Neural crest cell (in vitro differentiated cells): ENCODE measurements at regions not wholly inside any gene's neighbourhood (a gene's known extent, or its start where the extent isn't known, plus 50 kb on each side); places are given as distances from the start of the nearest gene placed in this dataset.

Source experiments
- DNase-seq: peaks from one replicate; pipeline ENCODE4 v3.0.0; 2021; ENCODE audit warnings: low read depth, mixed read lengths, low spot score
- H3K27ac Mint-ChIP-seq: one replicate; pipeline ENCODE4 v1.8.0; 2021; ENCODE audit warnings: mild to moderate bottlenecking, mixed read lengths; ENCODE audit not compliant: unreplicated experiment
- H3K27me3 Mint-ChIP-seq: 2 replicates; pipeline ENCODE4 v1.8.0; 2021; ENCODE audit warnings: low read depth, mild to moderate bottlenecking, mixed read lengths
- H3K36me3 Mint-ChIP-seq: 2 replicates; pipeline ENCODE4 v1.8.0; 2021; ENCODE audit warnings: low read depth, mild to moderate bottlenecking, mixed read lengths
- H3K4me1 Mint-ChIP-seq: 2 replicates; pipeline ENCODE4 v1.8.0; 2021; ENCODE audit warnings: mixed read lengths
- H3K4me3 Mint-ChIP-seq: one replicate; pipeline ENCODE4 v1.8.0; 2021; ENCODE audit warnings: mild to moderate bottlenecking, mixed read lengths
- H3K9me3 Mint-ChIP-seq: 2 replicates; pipeline ENCODE4 v1.8.0; 2021; ENCODE audit warnings: mixed read lengths
- CTCF ChIP-seq: fragments of 200-600 bp; sonication (generic); conservative IDR thresholded peaks from 2 replicates; pipeline ENCODE4 v1.5.0; 2021; ENCODE audit warnings: antibody characterized with exemption, mild to moderate bottlenecking

GRCh38 chr9:115379719-115380118 lies 261.8 kb upstream of the TNC start:
- Mint-ChIP-seq H3K36me3 (peaks cover 2% of the 10 kb centered on the region), H3K4me1 (no peaks in the 10 kb centered on the region), H3K9me3 (peaks cover 16% of the 10 kb centered on the region), H3K27me3 (no peaks in the 10 kb centered on the region), H3K4me3 (no peak overlapping the region), H3K27ac (no peak overlapping the region)
- no peak for TF ChIP-seq CTCF
- DNase-seq, result no peak

DNA sequence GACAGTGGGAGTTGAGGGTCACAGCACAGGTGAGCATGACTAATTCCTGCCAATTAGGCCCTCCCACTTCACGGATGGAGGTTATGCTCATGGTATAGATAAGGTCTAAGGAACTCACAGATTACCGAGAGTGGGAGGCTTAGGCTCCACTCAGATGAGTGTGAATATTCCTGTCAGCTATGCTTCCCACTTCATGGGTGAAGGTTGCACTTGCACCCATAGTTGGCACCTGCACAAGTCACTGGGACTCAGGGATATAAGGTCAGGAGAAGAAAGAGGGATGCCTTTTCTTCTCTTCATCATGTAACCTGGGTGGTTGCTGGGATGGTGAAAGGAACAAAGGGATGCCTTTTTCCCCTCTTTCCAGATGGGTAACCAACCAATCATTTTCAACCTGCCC lies 264.9 kb upstream of the TNC start:
- DNase-seq, result no peak
- H3K4me3 Mint-ChIP-seq, result no peak overlapping the region
- peaks cover 2% of the 10 kb centered on the region for H3K36me3 Mint-ChIP-seq
- H3K9me3 Mint-ChIP-seq, result peaks cover 14% of the 10 kb centered on the region
- no peak overlapping the region for H3K27ac Mint-ChIP-seq
- no peaks in the 10 kb centered on the region for H3K27me3 Mint-ChIP-seq
- TF ChIP-seq CTCF, result no peak
- H3K4me1 Mint-ChIP-seq, result no peaks in the 10 kb centered on the region

DNA sequence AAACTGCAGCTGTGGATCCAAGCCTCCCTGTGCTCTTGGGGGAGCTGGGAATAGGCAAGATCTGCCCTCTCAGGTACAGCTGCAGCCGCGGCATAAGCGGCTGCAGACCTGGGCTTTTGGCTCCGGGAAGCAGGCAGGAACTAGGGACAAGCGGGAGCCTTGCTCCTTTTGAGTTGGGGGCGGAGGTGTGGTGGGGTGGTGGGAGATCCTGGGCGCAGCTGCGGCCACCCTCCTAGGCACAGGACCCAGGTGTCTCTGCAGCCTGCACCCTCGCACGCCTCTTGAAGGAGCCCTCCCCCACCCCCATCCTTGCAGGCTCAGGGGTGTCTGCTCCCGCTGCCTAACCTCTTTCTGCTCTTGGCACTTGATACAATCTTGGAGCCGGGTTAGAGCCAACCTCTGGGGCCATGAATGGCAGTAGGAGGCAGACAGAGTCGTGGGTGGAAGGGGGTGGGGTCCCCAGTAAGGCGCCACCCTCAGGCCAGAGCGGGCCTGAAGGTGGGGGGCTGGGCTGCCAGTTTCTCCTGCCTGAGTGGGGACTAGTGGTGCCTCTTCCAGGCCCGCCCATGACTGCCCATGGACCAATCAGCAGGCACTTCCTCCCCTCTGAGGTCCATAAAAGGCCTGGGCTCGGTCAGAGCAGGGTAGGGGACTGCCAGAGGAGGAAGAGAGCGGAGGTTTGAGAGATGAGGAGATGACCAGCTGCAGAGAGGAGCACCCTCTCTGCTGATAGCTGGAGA lies 267.6 kb upstream of the TNC start:
- no peak overlapping the region for H3K4me3 Mint-ChIP-seq
- H3K36me3 Mint-ChIP-seq, result peaks cover 2% of the 10 kb centered on the region
- DNase-seq, result no peak
- no peak for TF ChIP-seq CTCF
- peaks cover 14% of the 10 kb centered on the region for H3K9me3 Mint-ChIP-seq
- H3K27me3 Mint-ChIP-seq, result no peaks in the 10 kb centered on the region
- H3K4me1 Mint-ChIP-seq, result no peaks in the 10 kb centered on the region
- H3K27ac Mint-ChIP-seq, result no peak overlapping the region

DNA sequence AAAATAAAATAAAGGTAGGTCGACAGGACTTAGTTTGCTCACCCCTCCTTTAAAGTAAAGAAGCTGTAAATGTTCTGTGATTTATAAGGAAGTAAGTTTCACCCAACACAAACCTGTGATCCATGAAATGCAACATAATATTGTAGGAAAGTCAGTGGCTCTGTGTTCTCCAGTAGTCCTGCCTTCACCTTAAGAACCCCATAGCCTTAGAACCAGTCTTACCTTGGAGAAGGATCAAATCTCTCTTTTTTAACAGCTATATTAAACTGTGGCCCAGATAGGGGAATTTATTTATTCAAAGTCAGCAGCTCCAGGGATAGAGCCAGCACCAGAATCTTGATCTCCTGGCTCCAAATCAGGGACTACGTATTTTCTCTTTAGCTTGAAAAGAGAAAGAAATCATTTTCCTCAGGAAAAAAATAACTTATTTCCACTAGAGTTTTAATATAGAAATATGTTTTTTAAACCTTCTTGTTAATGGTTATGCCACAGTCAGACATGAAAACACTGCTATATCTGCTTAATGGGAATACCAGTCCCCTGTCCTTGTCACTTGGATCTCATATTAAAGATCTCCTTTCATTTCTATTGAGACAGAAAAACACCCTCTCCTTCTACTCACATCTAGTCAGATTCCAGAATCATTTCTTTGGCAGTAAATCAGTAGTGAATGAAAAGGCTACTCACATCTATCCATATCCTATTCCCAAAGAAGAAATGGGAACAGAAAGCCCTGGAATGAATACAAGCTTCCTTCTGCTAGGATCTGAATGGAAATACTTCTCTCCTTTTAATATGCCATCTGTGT lies 269.2 kb upstream of the TNC start:
- no peak for DNase-seq
- peaks cover 8% of the 10 kb centered on the region for H3K9me3 Mint-ChIP-seq
- H3K4me1 Mint-ChIP-seq, result no peaks in the 10 kb centered on the region
- no peak overlapping the region for H3K27ac Mint-ChIP-seq
- H3K4me3 Mint-ChIP-seq, result no peak overlapping the region
- no peak for TF ChIP-seq CTCF
- no peaks in the 10 kb centered on the region for H3K27me3 Mint-ChIP-seq
- no peaks in the 10 kb centered on the region for H3K36me3 Mint-ChIP-seq

DNA sequence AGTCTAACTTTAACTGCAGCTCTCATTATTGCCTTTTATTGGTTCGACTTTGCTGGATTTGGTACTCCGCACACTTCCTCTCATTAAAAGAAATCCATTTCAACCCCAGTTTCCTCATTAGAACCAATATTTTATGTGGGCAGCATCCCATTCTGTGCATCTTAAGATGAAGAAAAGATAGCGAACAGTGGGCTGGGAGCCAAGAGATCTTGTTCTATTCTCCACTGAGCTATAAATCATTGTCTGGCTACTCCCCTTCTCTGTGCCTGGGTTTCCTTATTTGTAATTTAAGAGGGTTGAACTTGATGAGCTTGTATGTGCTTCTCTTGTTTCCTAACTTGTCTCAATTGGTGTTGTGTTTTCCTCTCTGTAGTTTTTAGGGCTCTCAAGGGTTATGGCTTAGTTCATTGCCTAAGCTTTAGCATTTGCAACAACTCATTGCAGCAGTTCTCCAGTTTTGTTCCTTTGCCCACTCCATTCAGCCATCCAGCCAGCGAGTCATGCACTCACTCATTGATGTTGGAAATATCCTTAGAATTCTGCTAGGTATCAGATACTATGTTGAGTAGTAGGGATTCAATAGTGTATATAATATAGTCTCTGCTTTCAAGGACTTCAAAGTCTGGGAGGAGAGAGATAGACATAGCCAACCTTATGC lies 273.3 kb upstream of the TNC start:
- H3K27me3 Mint-ChIP-seq, result no peaks in the 10 kb centered on the region
- H3K27ac Mint-ChIP-seq, result no peak overlapping the region
- H3K9me3 Mint-ChIP-seq, result peaks cover 3% of the 10 kb centered on the region
- DNase-seq, result no peak
- TF ChIP-seq CTCF, result no peak
- no peak overlapping the region for H3K4me3 Mint-ChIP-seq
- no peaks in the 10 kb centered on the region for H3K36me3 Mint-ChIP-seq
- no peaks in the 10 kb centered on the region for H3K4me1 Mint-ChIP-seq
